AG09309 (cell line): ENCODE measurements at regions not wholly inside any gene's neighbourhood (a gene's known extent, or its start where the extent isn't known, plus 50 kb on each side); places are given as distances from the start of the nearest gene placed in this dataset.

Source experiments
- DNase-seq: peaks from one replicate; pipeline ENCODE4 v3.0.0-alpha.2; 2010; ENCODE audit warnings: low read depth
- H3K4me3 ChIP-seq: 2 replicates; pipeline ENCODE4 v1.5.1; 2011; ENCODE audit warnings: mild to moderate bottlenecking, low read depth, low read length, moderate library complexity; ENCODE audit not compliant: control insufficient read depth
- TF ChIP-seq, protein P1 (sequence below): IDR thresholded peaks from 2 replicates; pipeline ENCODE4 v1.5.1; 2011; ENCODE audit warnings: mild to moderate bottlenecking, low read depth, low read length, inconsistent platforms; ENCODE audit not compliant: insufficient read depth, control insufficient read depth; ENCODE audit errors: missing control alignments

- TF ChIP-seq, protein P1, sequence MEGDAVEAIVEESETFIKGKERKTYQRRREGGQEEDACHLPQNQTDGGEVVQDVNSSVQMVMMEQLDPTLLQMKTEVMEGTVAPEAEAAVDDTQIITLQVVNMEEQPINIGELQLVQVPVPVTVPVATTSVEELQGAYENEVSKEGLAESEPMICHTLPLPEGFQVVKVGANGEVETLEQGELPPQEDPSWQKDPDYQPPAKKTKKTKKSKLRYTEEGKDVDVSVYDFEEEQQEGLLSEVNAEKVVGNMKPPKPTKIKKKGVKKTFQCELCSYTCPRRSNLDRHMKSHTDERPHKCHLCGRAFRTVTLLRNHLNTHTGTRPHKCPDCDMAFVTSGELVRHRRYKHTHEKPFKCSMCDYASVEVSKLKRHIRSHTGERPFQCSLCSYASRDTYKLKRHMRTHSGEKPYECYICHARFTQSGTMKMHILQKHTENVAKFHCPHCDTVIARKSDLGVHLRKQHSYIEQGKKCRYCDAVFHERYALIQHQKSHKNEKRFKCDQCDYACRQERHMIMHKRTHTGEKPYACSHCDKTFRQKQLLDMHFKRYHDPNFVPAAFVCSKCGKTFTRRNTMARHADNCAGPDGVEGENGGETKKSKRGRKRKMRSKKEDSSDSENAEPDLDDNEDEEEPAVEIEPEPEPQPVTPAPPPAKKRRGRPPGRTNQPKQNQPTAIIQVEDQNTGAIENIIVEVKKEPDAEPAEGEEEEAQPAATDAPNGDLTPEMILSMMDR = no peak
- no peak for DNase-seq
- no peak overlapping the region for H3K4me3 ChIP-seq
Observed at GRCh38 chr3:127136024-127136600, 56.8 kb upstream of the PRR23E start.

GRCh38 chr3:127136706-127137105, 56.2 kb upstream of the PRR23E start:
- no peak overlapping the region for H3K4me3 ChIP-seq
- no peak for DNase-seq
- TF ChIP-seq, protein P1 = no peak

GRCh38 chr3:127137113-127137512, 55.8 kb upstream of the PRR23E start:
- no peak overlapping the region for H3K4me3 ChIP-seq

GRCh38 chr3:127137757-127138536, 55.0 kb upstream of the PRR23E start:
- no peak for DNase-seq
- TF ChIP-seq, protein P1 = no peak
- H3K4me3 ChIP-seq = no peak overlapping the region

More at GRCh38 chr3:127137113-127137512, 55.8 kb upstream of the PRR23E start:
- TF ChIP-seq, protein P1 = no peak
- DNase-seq = no peak

GRCh38 chr3:127139601-127140500, 53.1 kb upstream of the PRR23E start:
- TF ChIP-seq, protein P1 = no peak
- H3K4me3 ChIP-seq = no peak overlapping the region
- no peak for DNase-seq
